Activated CD8-positive, alpha-beta memory T cell treated with anti-CD3 and anti-CD28 coated beads for 36 hours (primary cell): ENCODE measurements at regions not wholly inside any gene's neighbourhood (a gene's known extent, or its start where the extent isn't known, plus 50 kb on each side); places are given as distances from the start of the nearest gene placed in this dataset.

Source experiments
- CTCF ChIA-PET: fragments of 350-600 bp; sonication (Branson Sonifier 250); formaldehyde crosslinking; loops from one replicate; lab custom pipeline; 2021; ENCODE audit warnings: antibody characterized with exemption; lab: Charles Lee
- POLR2A ChIA-PET: fragments of 350-600 bp; sonication (Branson Sonifier 250); formaldehyde crosslinking; loops from one replicate; lab custom pipeline; 2021; ENCODE audit warnings: antibody characterized with exemption; lab: Charles Lee

DNA sequence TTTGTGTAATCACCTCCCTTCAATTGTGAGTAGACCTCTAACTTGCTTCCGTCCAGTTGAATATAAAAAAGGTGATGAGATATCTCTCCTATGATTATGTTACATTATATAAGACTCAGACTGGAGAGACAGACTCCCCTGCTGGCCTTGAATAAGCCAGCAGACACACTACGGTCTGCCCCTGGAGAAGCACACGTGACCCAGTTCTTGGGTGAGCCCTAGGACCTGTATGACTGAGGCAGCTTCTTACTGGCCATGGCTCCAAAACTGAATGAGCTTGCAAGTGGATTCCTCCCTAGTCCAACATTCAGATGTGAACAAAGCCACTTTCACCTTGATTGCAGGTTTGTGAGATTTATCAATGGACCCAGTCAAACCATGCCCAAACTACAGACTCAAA, 427.9 kb upstream of the DCN start:
- CTCF ChIA-PET = no interaction called here

DNA sequence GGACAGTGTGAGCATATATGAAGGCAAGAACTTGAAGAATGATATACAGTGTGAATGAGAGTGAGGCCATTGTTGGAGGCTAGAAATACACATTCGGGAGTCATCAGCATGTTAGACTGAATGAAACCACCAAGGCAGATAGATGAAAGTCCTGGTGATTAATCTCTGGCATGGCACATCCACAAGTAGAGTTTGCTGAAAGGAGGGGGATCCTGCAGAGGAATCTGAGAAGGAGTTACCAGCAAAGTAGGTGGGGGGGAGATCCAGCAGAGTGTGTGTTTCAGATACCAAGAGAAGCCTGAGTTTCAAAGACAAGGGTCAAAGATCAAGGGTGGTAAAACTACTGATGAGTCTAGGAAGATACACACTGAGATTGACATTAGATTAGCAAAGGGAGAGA, 426.7 kb upstream of the DCN start:
- CTCF ChIA-PET = no interaction called here
- POLR2A ChIA-PET = no interaction called here

More for the DNA sequence above, 427.9 kb upstream of the DCN start:
- POLR2A ChIA-PET = no interaction called here

DNA sequence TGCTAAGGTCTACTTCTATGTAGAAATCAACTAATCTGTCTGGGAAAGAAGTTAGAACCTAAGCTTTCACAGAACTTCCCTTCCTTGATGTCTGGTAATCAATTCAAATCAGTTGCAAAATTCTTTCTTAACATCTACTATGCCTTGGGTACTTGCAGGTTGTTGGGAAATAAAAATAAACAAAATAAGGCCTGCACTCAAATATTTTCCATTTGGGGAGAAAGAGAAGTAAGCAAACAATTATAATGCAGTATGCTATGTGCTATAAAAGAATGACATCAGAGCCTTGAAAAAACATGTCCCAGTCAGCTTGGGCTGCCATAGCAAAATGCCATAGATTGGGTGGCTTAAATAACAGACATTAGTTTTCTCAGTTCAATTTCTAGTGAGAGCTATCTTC, 425.9 kb upstream of the DCN start:
- CTCF ChIA-PET = no interaction called here
- POLR2A ChIA-PET = no interaction called here

DNA sequence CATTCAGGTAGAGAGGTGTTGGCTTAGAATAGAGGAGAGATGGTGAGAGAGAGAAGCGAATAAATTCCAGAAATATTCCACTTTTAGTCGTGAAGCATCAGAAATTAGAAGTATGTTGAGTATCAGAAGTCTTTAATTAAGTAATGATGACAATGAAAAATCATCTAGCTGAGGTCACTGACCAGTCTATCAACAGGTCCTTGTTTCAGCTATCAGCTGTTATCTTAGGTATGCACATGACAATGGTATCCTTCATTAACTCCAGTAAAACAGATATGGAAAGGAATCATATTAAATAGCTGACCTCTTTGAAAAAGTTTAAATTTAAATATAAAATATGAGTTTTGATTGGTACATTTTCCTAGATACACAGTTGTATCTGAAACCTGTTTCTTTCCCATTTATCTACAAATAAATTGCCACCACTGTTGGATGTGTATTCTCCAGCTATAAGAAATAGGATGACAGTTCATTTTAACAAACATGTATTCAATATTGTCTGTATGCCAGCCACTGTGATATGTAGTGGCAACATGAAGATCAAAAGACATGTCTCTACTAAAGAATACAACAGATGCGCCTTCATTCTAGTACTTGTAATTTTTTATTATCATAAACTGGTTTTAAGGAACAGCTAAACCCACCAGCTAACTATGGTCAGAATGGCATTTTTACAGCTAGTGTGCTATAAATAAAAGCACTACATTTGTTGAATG, 424.2 kb upstream of the DCN start:
- ChIA-PET POLR2A (no interaction called here), CTCF (interaction anchor here (0.6 kb wide), 1 partner anchor 226 kb away, joined by 3 read pairs; no protein-coding TSS in a partner anchor)

DNA sequence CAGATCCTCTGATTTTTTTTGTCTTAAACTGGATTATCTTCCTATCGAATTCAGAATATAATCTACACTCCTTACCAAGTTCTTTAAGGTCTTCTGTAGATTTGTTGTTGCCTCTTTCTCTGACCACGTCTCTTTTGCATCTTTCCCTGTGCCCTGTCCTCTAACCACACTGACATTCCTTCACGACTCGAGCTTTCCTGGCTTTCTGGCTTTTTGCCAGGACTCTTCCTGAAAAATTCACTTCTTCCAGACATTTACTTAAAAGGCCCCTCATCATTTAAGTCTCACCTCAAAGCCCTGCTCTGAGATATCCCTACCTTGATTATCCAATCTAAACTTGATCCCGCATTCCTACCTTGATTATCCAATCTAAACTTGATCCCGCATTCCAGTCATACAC, 422.3 kb upstream of the DCN start:
- ChIA-PET CTCF (no interaction called here), POLR2A (no interaction called here)

DNA sequence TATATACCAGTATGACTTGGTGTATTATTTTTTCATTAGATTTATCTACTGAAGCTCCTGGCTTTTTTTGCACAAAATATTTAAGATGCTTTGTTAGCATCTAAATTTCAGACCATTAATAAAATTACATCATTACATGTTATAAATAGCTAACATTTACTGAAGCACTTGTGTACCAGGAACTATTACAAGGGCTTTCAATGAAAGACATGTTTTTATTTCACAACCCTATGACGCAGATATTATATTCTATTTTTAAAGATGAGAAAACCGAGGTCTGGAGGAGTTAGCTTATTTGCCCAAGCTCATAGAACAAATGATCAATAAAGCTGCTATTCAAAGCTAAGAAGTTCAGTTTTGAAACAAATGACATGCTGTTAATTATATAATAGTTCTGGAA, 420.4 kb upstream of the DCN start:
- POLR2A ChIA-PET = no interaction called here
- CTCF ChIA-PET = interaction anchor here (0.6 kb wide), 2 partner anchors 760 to 1206 kb away, joined by 3 to 4 read pairs; no protein-coding TSS in a partner anchor

DNA sequence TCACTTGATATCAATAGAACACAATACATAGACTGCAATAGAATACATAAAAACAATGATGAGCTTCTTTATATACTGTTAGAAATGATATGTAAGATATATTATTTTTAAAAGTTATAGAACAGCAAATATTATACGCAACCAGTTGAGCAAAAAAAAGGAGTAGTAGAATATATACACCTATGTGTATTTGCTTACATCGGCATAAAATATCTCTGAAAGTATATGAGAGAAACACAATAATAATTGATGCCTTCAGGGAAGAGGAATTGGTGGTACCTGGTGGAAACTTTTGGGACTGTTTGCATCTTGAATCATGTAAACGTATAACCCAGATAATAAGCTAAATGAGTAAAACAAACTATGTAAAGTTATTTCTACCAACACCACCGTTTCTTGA, 418.4 kb upstream of the DCN start:
- ChIA-PET CTCF (no interaction called here), POLR2A (no interaction called here)

DNA sequence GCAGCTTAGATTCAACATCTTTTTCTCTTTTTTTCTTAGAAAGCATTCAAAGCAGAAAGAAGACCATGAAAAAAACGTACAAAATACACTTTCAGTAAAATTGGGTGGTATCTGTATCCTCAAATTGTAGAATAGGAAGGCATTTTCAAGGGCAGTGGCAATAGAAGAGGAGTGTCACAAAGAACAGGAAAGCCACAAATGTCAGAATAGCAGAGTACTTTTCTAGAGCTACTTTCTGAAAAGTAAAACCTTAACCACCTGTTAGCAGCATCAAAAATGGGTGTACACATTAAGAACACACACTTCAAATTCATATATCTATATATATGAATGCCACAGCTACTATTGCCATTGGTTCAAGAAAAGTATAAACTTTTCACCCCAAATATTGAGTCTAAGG, 412.1 kb upstream of the DCN start:
- POLR2A ChIA-PET = no interaction called here
- CTCF ChIA-PET = no interaction called here

DNA sequence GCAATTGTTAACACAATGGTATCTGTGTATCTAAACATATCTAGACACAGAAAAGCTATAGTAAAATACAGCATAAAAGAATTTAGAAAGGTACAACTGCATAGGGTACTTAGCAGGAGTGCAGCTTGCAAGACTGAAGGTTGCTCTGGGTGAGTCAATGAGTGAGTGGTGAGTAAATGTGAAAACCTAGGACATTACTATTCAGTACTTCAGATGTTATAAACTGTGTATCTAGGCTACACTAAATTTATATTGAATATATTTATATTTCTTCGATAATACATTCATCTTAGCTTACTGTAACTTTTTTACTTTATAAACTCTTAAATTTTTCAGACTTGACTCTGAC, 409.0 kb upstream of the DCN start:
- POLR2A ChIA-PET = no interaction called here
- CTCF ChIA-PET = no interaction called here

DNA sequence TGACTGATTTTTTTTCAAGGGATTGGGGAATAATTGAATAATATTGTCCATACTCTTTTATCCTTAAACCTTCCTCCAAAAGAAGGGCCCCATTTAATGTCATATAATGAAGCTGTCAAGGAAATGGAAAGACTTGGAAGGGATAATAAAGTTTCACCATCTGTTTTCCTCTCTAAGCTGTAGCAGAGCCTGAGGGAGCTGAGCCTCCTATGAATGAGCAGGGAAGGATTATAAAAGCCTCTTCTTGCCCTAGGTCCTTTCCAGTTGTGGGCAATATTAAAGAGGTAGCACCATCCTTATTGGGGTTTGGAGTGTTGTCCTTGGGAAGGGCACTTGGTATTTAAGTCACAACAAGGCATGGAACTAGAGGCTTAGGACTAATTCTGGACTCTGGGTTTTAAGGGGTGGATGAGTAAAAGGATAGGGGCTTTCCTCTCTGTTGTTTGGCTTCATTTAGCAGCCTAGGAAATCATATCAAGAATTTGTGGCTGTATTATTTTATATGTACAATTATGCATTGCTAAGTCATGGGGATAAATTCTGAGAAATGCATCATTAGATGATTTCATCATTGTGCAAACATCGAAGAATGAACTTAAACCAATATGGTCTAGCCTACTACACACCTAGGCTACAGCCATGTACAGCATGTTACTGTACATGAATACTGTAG, 408.5 kb upstream of the DCN start:
- POLR2A ChIA-PET = no interaction called here

DNA sequence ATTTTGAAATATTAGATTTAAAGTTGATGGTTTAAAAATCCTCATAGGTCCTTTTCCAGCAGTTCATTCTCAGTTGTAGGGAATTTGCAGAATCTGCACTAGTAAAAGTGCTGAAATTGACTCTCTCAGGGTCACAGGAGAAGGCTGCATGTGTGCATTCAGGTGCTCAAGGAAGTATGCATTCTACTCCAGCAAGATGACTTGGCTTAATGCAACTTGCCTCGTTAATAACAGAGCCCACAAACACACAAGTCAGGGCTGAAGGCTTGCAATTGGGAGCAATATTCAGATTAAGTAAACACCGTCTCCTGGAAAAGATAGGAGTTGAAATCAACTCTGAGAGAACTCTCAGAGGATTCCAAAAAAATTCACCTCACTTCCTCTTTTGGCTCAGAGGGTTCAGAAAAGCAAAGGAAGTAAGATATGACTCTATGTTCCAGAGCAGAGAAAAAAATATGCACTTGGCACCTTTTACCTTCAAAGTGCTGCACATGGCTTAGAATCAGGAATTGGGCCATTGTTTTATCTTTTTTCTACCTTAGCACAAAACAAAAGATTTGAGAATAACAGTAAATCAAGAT, 406.3 kb upstream of the DCN start:
- ChIA-PET CTCF (no interaction called here), POLR2A (no interaction called here)

More for the DNA sequence above, 408.5 kb upstream of the DCN start:
- CTCF ChIA-PET = no interaction called here

DNA sequence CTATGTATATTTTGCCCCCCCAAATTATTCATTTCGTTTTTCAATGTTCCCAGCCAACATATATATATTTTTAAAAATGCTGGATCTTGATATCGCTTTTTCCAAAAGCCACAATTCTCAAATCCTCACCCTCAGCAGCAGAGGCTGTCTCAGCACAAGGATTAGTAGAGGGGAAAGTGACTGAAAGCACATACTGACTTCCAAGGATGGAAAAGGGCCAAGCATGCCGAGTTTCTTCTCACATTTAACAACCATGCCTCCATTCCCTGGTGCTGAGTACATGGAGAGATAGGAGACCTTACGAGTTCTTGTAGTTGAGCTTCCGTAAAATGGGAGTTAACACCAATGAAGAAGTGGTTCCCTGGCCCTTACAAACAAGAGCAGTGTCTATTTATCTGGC, 403.4 kb upstream of the DCN start:
- CTCF ChIA-PET = no interaction called here

DNA sequence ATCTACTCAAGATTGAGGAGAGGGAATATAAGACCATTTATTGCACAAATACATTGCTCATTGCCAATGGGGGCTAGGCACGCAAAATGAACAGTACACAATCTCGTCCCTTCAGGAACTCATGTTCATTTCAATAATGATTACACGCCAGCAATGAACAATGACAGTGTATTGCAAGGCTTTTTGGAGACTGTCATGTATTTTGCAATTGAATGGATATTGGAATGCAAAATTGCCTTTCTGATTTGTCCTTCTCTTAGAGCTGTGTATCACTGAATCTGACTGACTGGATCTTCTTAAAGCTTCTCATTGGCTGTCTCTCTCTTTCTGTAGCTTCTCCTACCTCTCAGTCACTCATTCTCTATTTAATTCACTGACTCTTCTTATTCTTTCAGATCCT, 400.2 kb upstream of the DCN start:
- ChIA-PET POLR2A (no interaction called here), CTCF (no interaction called here)

More for the DNA sequence above, 403.4 kb upstream of the DCN start:
- POLR2A ChIA-PET = no interaction called here

DNA sequence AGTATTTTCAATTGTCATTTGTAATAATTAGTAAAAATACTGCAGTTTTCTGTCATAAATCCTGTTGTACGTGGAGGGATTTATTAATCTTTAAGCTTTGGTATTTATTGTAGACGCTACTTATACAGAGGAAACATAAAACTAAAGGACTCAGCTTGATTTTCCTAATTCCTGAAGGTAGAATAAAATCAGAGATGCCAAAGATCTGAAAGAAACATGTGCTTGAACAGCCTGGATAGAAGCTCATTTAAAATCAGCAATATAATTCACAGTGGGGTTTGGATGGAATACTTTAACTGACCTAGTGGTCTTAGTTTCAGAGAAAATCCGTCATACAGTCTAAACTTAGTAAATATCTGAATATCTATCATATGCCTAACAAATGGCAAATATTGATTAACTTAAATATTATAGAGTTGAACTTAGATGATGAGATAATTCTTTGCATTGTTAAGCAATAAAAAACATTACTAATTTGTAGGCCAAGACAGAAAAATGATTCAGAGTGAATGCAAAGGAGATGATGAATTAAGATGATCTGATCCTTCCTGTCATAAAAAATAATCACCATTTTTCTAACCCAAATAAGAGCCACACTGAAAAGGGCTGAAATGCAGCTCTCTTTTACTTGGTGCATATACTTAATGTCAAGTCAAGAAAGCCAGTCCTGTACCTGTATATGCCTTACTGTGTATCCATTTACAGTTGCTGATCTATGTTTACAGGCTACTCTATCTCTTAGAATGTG, 397.1 kb upstream of the DCN start:
- ChIA-PET CTCF (interaction anchor here (0.6 to 1.1 kb wide), 3 partner anchors 146 to 1738 kb away, joined by 3 read pairs; no protein-coding TSS in a partner anchor), POLR2A (interaction anchor here (0.6 kb wide), 1 partner anchor 199 kb away, joined by 6 read pairs; no protein-coding TSS in a partner anchor)

DNA sequence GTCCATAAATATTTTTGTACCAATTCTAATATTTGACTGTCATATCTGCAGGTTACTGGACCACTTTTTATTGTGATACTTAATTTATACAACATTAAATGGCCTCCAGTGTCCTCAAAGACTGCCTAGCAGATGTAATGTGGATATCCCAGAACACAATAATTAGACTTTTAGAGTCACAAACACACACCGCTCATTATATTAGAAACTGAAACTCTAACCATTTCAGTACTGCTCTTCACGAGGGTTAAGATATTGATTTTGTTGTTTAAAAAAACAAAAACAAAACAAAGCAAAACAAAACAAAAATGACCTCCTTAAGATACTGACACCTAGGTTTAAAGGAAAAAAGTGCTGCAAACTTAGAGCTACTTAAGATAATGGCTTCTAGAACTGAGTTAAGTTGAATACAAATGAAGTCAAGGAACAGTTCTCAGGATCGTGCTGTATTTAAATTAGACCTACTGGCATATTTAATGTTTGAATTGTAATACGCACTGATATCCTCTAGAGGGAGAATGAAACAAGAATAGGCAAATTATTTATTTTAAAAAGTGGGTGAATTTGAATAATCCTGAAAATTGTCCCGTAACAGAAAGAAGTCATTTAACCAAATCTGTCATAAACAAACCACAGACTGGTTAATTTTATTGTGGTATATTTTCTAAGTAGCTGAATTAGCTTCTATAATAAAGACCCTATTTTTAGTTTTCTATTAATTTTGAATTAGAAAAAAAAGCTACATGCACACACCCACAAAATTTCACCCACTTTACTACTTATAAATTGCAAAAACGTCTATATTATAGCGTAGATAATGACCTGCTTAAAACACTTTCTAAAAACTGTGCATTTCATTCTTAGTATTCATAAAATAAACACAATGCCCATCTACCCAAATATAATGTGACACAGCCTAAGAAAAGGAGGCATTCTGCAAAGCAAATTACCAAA, 395.2 kb upstream of the DCN start:
- ChIA-PET CTCF (interaction anchor here (1.2 kb wide), 1 partner anchor 235 kb away, joined by 4 read pairs; no protein-coding TSS in a partner anchor), POLR2A (no interaction called here)

DNA sequence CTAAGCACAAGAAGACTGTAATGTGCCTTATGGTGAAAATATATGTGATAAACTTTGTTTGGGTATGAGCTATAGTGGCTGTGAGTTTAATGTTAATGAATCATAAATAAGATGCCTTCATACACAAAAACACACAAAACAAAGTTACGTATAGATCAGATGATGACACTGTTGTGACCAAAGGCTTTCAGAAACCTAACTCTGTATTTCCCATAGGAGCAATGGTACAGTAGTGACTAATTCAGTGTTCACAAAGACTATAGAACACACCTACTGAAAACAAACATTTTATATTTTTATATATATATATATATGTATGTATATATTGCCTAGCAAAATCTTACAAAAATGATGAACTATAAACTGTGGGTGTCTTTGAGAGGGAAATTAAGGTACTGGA, 393.8 kb upstream of the DCN start:
- CTCF ChIA-PET = no interaction called here
- POLR2A ChIA-PET = no interaction called here

DNA sequence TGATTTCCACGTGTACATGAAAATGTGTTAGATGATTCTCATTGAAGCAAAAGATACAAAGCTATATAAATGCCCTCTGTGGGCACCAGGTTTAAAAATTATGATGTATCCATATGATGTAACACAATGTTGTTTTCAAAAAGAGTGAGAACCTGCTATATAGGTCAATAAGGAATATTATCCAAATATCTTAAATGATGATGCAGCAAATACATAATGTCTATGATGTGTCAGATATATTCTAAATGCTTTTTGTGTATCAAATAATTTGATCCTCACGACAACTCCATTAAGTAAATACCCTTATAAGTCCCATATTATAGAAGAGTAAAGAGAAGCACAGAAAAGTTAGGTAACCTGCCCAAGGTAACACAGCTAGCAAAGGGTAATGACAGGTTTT, 393.0 kb upstream of the DCN start:
- POLR2A ChIA-PET = no interaction called here

DNA sequence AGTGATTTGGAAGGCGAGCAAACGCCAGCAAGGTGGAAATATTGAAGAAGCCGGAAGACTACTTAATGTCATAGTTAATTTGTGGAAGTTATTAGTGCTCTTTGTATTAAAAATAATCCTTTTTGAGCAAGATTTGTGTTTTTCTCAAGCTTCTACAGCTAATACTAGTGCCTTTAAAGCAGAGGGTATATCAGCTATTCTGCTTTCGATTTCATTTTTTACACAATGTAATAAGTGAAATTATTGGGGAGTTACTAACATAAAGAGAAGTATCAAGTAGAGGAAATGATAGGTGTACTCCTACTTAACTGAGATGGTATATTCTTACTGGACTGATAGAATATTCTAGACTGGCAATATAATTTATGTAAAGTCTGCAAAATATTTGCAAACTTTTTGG, 392.4 kb upstream of the DCN start:
- POLR2A ChIA-PET = no interaction called here
- CTCF ChIA-PET = no interaction called here

More for the DNA sequence above, 393.0 kb upstream of the DCN start:
- CTCF ChIA-PET = no interaction called here

DNA sequence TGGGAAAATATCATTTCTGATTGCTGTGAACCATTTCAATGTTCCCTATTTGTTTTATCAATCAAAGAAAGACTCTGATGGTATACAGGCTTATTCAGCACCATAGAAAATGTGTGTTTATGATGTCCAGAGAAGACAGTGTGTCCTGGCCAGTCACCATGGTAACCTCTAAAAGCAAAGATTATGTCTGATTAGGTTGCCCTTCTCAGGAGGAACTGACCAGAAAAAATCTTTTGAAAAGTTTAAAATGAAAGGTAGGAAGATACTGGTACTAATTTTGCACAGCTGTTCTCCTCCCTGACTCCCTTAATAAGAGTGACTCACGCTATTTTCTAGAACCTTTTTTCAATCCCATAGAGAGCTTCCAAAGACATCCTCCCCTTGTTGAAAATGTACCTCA, 391.8 kb upstream of the DCN start:
- CTCF ChIA-PET = no interaction called here
- POLR2A ChIA-PET = no interaction called here
